HG02588 (cell line): ENCODE measurements at regions not wholly inside any gene's neighbourhood (a gene's known extent, or its start where the extent isn't known, plus 50 kb on each side); places are given as distances from the start of the nearest gene placed in this dataset.

Source experiments
- ATAC-seq: cut with Tn5 transposase; IDR thresholded peaks from one replicate; pipeline ENCODE4 v1.9.1; 2021; ENCODE audit warnings: mild to moderate bottlenecking, moderate library complexity; ENCODE audit not compliant: unreplicated experiment

GRCh38 chr18:44386401-44386800 lies 294.3 kb upstream of the SETBP1 start:
- no peak for ATAC-seq

DNA sequence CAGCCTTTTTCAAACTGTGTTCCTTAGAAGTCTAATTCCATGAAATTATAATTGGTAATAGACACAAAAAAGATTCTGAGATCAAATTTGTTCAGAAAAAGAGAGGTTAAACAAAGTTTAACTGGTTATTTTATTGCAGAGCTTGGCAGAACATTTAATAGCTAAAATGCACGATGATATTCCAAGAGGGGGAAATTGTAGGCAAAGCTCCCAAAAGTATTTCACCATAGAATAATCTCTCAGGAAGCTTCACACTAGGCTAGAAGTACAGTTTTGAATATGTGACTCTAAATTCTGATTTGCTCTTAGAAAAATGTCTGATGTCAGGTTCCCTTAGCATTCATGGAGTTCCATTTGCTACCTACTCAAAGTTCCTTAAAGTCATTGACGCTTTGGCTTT lies 292.4 kb upstream of the SETBP1 start:
- no peak for ATAC-seq

DNA sequence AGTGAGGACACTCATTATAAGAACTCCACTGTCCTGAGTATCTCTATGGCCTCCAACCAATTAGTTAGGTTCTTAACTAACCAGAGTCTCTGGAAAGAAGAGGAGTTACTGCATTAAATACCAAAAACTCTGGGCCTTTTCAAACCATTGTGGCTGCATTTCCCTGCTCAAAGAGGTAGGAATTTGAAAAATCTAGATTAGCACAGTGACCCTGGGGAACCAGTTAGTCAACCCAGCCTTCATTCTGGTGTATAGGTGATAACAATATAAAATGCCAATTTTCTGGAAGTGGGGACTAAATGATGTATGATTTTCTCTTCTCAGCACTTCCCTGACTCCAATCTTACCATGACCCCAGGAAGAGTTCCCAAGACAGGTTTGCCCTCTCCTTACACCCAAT lies 287.8 kb upstream of the SETBP1 start:
- no peak for ATAC-seq

- no peak for ATAC-seq
Observed at GRCh38 chr18:44393406-44393805, 287.3 kb upstream of the SETBP1 start.

DNA sequence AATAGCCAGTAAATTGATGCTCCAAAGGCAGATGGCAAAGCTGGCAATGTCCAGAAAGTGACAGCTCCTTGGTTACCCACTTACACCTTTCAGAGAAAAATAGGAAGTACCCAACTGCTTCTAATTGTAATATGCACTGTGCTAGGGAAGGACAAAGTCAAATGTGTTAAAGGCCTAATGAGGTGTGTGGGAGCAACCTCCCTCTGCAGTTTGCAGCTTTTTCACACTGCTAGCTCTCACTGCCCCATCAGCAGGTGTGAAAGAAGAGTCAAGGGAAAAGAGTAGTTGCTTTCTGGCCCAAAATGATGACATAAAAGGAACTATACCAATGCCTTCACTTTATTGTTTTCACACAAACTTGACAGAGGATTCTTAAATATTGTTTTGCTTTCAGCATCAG lies 284.1 kb upstream of the SETBP1 start:
- no peak for ATAC-seq

GRCh38 chr18:44409071-44409470 lies 271.6 kb upstream of the SETBP1 start:
- ATAC-seq: no peak

DNA sequence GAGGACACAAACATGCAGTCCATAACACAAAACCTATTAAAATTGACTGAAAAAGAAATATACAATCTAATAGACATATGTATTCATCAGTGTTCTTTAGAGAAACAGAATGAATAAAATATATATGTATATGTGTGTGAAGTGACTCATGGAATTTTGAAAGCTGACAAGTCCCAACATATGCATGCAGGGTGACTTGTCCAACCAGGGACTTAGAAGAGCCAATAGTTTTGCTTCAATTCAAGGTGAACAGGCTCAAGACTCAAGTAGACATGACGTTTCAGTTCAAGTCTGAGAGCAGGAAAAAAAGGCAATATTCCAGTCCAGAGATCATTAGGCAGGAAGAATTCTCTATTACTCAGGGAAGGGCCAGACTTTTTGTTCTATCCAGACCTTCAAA lies 271.2 kb upstream of the SETBP1 start:
- no peak for ATAC-seq

- no peak for ATAC-seq
Observed at GRCh38 chr18:44410740-44411139, 269.9 kb upstream of the SETBP1 start.

DNA sequence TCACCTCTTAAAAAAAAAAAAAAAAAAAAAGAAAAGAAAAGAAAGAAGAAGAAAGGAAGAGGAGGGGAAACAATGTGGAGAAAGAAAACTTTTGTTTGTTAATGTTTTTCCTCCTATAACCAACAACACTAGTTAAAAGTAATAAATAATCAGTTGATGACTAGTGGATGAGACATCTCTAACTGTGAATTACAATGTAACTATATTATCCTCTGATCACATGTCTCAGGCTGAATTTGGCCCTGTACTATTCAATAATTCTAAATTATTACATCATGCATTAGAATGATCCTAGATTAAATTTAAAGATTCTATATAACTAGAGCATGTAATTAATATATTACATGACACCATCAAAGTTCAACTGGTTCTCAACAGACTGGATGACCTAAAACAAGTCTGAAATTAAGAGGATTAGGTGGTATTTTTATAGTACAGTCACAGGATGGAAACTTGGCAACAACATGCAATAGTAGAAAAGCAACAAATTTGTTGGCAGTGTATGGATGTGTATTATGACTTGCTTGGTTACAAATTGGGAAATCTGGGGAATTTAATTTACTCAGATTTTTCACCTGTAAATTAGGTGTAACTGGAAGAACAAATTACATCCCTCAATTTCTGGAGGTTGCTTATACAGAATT lies 269.3 kb upstream of the SETBP1 start:
- no peak for ATAC-seq

GRCh38 chr18:44411976-44412375 lies 268.7 kb upstream of the SETBP1 start:
- no peak for ATAC-seq

DNA sequence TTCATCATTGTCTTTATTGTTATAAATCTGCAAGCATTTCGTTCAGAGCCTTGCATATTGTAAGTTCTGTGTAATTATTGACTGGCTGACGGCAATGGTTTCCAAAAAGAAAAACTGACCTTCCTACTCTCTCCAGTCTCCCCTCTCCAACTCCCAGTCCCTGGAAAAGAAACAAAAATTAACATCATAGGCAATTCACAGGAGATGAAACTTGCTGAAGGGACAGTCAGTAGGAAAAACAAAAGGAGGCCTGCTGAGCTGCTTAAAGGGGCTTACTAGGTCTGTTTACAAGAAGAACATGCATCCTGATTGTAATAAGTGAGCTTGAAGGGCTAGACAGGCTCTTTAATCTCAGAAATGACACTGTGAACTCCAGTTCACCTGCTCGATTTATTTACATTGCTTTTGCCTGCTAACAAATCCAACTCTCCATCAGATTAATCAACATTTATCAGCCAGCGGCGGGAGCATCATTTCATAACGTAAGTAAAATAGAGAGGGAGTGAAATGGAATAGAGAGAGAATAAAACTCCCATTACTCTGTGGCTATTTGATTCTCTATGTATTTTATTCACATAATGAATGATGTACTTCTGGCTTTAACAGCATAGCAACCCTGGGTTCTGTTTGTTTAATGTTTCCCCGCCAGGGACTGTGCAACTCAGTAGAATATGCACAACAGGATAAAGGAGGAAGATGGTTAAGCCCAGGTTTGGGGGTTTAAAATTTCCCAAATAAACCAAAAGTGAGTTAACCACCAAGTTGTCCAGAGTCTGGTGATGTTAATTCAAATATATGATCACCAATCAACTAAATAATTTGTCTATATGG lies 256.7 kb upstream of the SETBP1 start:
- no peak for ATAC-seq

GRCh38 chr18:44424645-44425035 lies 256.0 kb upstream of the SETBP1 start:
- ATAC-seq: no peak

GRCh38 chr18:44425161-44425560 lies 255.5 kb upstream of the SETBP1 start:
- no peak for ATAC-seq

DNA sequence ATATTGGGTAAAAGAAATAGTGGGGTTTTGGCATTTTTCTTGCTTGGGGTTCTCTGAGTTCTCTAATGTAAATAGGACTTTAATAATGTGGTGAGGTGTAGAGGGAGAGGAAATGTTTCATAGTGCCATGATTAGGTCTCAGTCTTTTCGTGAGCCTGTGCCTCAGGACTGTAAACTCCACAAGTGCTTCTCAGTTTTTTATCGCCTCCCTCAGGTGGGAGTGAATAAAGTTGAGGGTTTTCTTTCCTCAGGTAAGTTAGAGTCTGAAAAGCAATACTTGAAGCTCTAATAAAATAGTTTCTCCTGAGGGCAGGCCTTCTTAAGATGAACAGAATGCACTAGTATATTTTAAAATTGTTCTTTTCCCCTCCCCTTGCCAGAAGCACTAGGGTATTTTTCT lies 243.1 kb upstream of the SETBP1 start:
- no peak for ATAC-seq

GRCh38 chr18:44450226-44450625 lies 230.5 kb upstream of the SETBP1 start:
- ATAC-seq: no peak

DNA sequence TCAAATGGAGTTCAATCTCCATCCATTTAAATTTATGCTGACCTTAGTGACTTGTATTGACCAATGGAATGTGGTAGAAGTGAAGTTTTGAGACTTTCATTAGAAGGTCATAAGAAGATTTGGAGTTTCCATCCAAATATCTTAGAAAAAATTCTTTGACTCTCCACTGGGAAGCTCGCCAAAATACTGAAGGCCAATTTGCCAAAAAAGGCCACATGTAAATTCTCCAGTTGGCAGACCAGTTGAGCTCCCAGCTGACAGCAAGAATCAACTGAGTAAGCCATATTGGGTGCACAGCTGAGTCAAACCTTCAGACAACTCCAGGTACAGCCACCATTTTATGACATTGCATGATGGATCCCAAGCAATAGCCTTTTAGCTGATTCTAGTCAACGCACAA lies 228.3 kb upstream of the SETBP1 start:
- no peak for ATAC-seq

- no peak for ATAC-seq
Observed at GRCh38 chr18:44453505-44453904, 227.2 kb upstream of the SETBP1 start.

- ATAC-seq: no peak
Observed at GRCh38 chr18:44458777-44459176, 221.9 kb upstream of the SETBP1 start.

GRCh38 chr18:44464398-44465180 lies 216.1 kb upstream of the SETBP1 start:
- ATAC-seq: no peak

- ATAC-seq: no peak
Observed at GRCh38 chr18:44465381-44465841, 215.3 kb upstream of the SETBP1 start.

- ATAC-seq: no peak
Observed at GRCh38 chr18:44466997-44467396, 213.7 kb upstream of the SETBP1 start.

GRCh38 chr18:44467718-44468117 lies 213.0 kb upstream of the SETBP1 start:
- no peak for ATAC-seq
